Natural killer cell treated with Interleukin-12 subunit alpha and Interleukin-12 subunit beta and Interleukin-15 and Interleukin-18, amount 100 ng/mL, for 72 hours (primary cell): ENCODE measurements at regions not wholly inside any gene's neighbourhood (a gene's known extent, or its start where the extent isn't known, plus 50 kb on each side); places are given as distances from the start of the nearest gene placed in this dataset.

ENCODE experiments used
- ATAC-seq, 2 donors: fragments of 150-1000 bp; cut with Tn5 transposase in 1 of 2; sonication (Bioruptor Pico), chemical (Tn5 transposase) in 1 of 2; 2 replicates each; pipeline ENCODE4 v1.10.0; 2021
- DNase-seq: peaks from one replicate; pipeline ENCODE4 v3.0.0; 2022; ENCODE audit warnings: low spot score
- H3K27ac Mint-ChIP-seq, 2 donors: 1 replicate in 1 of 2; 2 replicates in 1 of 2; pipeline ENCODE4 v1.8.0; 2022; ENCODE audit warnings: mixed read lengths in 2 of 2, mild to moderate bottlenecking in 1 of 2, moderate library complexity in 1 of 2
- H3K27me3 Mint-ChIP-seq, 2 donors: 1 replicate in 1 of 2; 2 replicates in 1 of 2; pipeline ENCODE4 v1.8.0; 2022; ENCODE audit warnings: mixed read lengths in 2 of 2
- H3K36me3 Mint-ChIP-seq: one replicate; pipeline ENCODE4 v1.8.0; 2022; ENCODE audit warnings: mixed read lengths
- H3K4me1 Mint-ChIP-seq, 2 donors: 1 replicate in 1 of 2; 2 replicates in 1 of 2; pipeline ENCODE4 v1.8.0; 2022; ENCODE audit warnings: low read depth in 2 of 2, mixed read lengths in 2 of 2, mild to moderate bottlenecking in 1 of 2
- H3K4me3 Mint-ChIP-seq: one replicate; pipeline ENCODE4 v1.8.0; 2022; ENCODE audit warnings: mixed read lengths
- H3K9me3 Mint-ChIP-seq: 2 replicates; pipeline ENCODE4 v1.8.0; 2022; ENCODE audit warnings: mixed read lengths

DNA sequence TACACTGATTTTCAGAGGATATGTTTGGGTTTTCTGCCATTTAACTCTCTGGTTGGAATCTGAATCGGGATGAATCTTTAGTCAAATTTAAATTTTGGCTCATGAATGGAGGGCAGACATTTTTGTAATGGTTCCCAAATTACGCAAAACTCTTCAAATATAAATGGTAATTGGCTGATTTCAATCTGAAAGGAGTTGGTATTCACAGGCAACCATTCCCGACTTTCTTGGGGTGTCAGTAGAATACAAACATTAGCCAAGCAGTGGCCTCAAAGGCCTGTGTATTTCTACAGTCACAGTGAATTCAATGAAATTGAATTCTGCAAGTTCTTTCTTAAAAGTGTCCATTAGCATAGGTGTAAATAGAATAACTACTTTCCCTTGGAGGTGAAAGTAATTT is 668.8 kb upstream of the PRKX start:
- Mint-ChIP-seq H3K4me3 (no peak overlapping the region), H3K27me3 (no peaks in the 10 kb centered on the region), H3K9me3 (peaks cover 11% of the 10 kb centered on the region), H3K36me3 (no peaks in the 10 kb centered on the region), H3K27ac (no peak overlapping the region), H3K4me1 (no peaks in the 10 kb centered on the region)
- ATAC-seq, result no peak
- no peak for DNase-seq

DNA sequence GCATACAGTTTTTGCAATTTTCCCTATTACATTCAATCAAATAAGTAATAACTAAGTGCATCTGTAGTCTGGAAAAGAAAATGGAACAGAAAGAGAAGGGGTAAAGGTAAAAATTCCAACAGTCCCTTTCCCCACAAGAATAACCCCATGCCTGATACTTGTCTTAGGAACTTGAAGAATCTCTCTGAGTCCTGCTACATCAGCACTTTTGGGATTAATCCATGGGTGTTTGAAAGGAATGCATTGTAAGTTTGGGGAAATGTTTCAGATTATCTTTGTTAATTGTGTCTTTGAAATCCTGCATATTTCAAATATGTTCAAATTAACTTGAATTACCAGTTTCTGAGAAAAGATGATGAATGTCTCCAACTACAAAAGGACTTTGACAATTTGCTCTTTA is 667.3 kb upstream of the PRKX start:
- Mint-ChIP-seq H3K4me3 (no peak overlapping the region), H3K27me3 (no peaks in the 10 kb centered on the region), H3K4me1 (no peaks in the 10 kb centered on the region), H3K36me3 (no peaks in the 10 kb centered on the region), H3K27ac (no peak overlapping the region), H3K9me3 (peaks cover 15% of the 10 kb centered on the region)
- no peak for ATAC-seq
- DNase-seq, result no peak

GRCh38 chrX:4379071-4379470 is 665.6 kb upstream of the PRKX start:
- Mint-ChIP-seq H3K36me3 (no peaks in the 10 kb centered on the region), H3K9me3 (peaks cover 15% of the 10 kb centered on the region), H3K27me3 (no peaks in the 10 kb centered on the region), H3K27ac (no peak overlapping the region), H3K4me3 (no peak overlapping the region), H3K4me1 (no peaks in the 10 kb centered on the region)
- ATAC-seq (no peak), DNase-seq (no peak)

DNA sequence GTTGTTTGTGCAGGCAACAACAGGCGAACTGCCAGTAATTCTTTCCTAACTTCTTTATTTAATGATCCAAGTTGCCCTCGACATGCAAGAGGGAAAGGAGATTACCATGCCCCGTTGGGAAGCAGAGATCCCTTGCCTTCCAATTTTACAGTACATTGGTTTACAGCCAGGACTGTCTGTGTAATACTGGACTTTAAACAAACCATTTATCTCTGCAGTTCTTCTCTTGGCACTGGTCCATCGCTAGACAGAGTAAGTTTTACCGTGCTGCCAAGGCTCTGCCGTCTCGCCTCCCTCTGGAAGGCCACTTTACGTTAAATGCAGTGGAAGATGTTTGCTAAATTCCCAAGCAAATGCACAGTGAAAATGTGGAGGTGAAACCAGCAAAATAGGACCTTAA is 660.3 kb upstream of the PRKX start:
- H3K4me1 Mint-ChIP-seq, result no peaks in the 10 kb centered on the region
- H3K27me3 Mint-ChIP-seq, result no peaks in the 10 kb centered on the region
- ATAC-seq (no peak), DNase-seq (no peak)
- no peaks in the 10 kb centered on the region for H3K36me3 Mint-ChIP-seq
- no peak overlapping the region for H3K27ac Mint-ChIP-seq
- H3K9me3 Mint-ChIP-seq, result peaks cover 20% of the 10 kb centered on the region
- H3K4me3 Mint-ChIP-seq, result no peak overlapping the region

DNA sequence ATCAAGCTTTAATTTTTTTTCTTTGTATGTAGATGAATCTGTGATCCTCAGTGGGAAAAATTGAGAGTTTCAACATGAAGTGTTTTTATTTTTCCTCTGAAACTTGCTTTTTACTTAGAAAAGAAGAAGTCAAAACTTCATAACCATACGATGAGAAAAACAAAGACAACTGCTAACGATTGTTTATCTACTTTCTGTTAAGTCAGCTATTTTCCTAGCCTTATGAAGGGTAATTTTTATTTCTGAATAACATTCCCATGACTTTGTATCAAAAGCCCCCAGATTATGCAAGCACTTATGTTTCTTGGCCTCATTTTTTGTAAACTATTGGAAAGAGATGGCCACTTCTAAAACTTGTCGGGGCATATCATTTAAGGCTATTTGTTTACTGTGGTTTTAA is 645.1 kb upstream of the PRKX start:
- Mint-ChIP-seq H3K9me3 (peaks cover 4% of the 10 kb centered on the region), H3K4me1 (no peaks in the 10 kb centered on the region), H3K27me3 (no peaks in the 10 kb centered on the region), H3K27ac (no peak overlapping the region), H3K36me3 (no peaks in the 10 kb centered on the region), H3K4me3 (no peak overlapping the region)
- no peak for DNase-seq
- ATAC-seq, result no peak

- ATAC-seq (no peak), DNase-seq (no peak)
- no peak overlapping the region for H3K4me3 Mint-ChIP-seq
These were observed 609.5 kb upstream of the PRKX start for GRCh38 chrX:4322916-4323315.

GRCh38 chrX:4320436-4320947 is 607.0 kb upstream of the PRKX start:
- no peak for ATAC-seq
- H3K27me3 Mint-ChIP-seq, result no peaks in the 10 kb centered on the region
- H3K27ac Mint-ChIP-seq, result no peak overlapping the region

More at GRCh38 chrX:4322916-4323315, 609.5 kb upstream of the PRKX start:
- no peak overlapping the region for H3K27ac Mint-ChIP-seq
- no peaks in the 10 kb centered on the region for H3K4me1 Mint-ChIP-seq
- H3K36me3 Mint-ChIP-seq, result no peaks in the 10 kb centered on the region
- no peaks in the 10 kb centered on the region for H3K27me3 Mint-ChIP-seq
- H3K9me3 Mint-ChIP-seq, result no peaks in the 10 kb centered on the region

GRCh38 chrX:4315891-4316290 is 602.4 kb upstream of the PRKX start:
- H3K27me3 Mint-ChIP-seq, result no peaks in the 10 kb centered on the region
- H3K4me1 Mint-ChIP-seq, result no peaks in the 10 kb centered on the region
- peaks cover 15% of the 10 kb centered on the region for H3K9me3 Mint-ChIP-seq
- H3K4me3 Mint-ChIP-seq, result no peak overlapping the region
- H3K27ac Mint-ChIP-seq, result no peak overlapping the region
- ATAC-seq (no peak), DNase-seq (no peak)
- no peaks in the 10 kb centered on the region for H3K36me3 Mint-ChIP-seq

More at GRCh38 chrX:4320436-4320947, 607.0 kb upstream of the PRKX start:
- Mint-ChIP-seq H3K36me3 (no peaks in the 10 kb centered on the region), H3K9me3 (no peaks in the 10 kb centered on the region), H3K4me1 (no peaks in the 10 kb centered on the region), H3K4me3 (no peak overlapping the region)
- DNase-seq, result no peak

DNA sequence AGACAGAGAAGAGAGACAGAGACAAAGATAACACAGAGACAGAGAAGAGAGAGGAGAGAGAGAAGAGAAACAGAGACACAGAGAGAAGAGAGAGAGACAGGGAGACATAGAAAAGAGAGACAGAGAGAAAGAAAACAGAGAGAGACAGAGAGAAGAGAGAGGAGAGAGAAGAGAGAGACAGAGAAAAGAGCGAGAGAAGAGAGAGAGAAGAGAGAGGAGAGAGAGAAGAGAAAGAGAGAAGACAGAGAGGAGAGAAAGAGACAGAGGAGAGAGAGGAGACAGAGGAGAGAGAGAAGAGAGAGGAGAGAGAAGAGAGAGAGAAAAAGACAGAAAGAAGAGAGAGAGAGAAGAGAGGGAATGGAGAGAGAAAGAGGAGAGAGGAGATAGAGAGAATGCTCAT is 601.1 kb upstream of the PRKX start:
- DNase-seq (no peak), ATAC-seq (no peak)
- Mint-ChIP-seq H3K36me3 (no peaks in the 10 kb centered on the region), H3K27me3 (no peaks in the 10 kb centered on the region), H3K27ac (no peak overlapping the region), H3K9me3 (peaks cover 15% of the 10 kb centered on the region), H3K4me3 (no peak overlapping the region), H3K4me1 (no peaks in the 10 kb centered on the region)

GRCh38 chrX:4277122-4277521 is 563.7 kb upstream of the PRKX start:
- no peak for DNase-seq
- no peak overlapping the region for H3K4me3 Mint-ChIP-seq
- no peak overlapping the region for H3K27ac Mint-ChIP-seq
- ATAC-seq, result no peak
- no peaks in the 10 kb centered on the region for H3K9me3 Mint-ChIP-seq
- H3K27me3 Mint-ChIP-seq, result no peaks in the 10 kb centered on the region
- H3K4me1 Mint-ChIP-seq, result no peaks in the 10 kb centered on the region
- no peaks in the 10 kb centered on the region for H3K36me3 Mint-ChIP-seq

DNA sequence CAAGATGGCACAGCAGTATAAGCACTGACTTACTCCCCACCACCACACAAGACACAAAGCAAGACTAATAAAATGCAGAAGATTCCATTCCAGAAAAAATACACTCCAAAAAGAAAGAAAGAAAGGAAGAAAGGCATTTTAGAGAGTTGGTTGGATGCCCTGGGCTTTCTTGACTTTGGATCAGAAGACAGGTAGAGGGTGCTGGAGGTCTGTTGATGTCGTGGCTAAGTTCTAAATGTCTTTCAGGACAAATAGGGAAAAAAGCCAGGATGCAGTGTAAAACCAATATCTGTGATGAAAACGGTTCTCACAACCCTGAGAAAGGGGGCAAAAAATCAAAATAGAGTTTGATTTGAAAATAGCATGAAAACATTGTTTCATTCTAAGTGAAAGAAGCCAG is 555.2 kb upstream of the PRKX start:
- ATAC-seq (no peak), DNase-seq (no peak)
- H3K36me3 Mint-ChIP-seq, result no peaks in the 10 kb centered on the region
- no peaks in the 10 kb centered on the region for H3K9me3 Mint-ChIP-seq
- H3K4me3 Mint-ChIP-seq, result no peak overlapping the region
- no peak overlapping the region for H3K27ac Mint-ChIP-seq
- no peaks in the 10 kb centered on the region for H3K4me1 Mint-ChIP-seq
- no peaks in the 10 kb centered on the region for H3K27me3 Mint-ChIP-seq

- no peaks in the 10 kb centered on the region for H3K4me1 Mint-ChIP-seq
- H3K27ac Mint-ChIP-seq, result no peak overlapping the region
- peaks cover 6% of the 10 kb centered on the region for H3K9me3 Mint-ChIP-seq
- H3K4me3 Mint-ChIP-seq, result no peak overlapping the region
- ATAC-seq (no peak), DNase-seq (no peak)
- no peaks in the 10 kb centered on the region for H3K27me3 Mint-ChIP-seq
- no peaks in the 10 kb centered on the region for H3K36me3 Mint-ChIP-seq
These were observed 551.6 kb upstream of the PRKX start for GRCh38 chrX:4265036-4265435.

DNA sequence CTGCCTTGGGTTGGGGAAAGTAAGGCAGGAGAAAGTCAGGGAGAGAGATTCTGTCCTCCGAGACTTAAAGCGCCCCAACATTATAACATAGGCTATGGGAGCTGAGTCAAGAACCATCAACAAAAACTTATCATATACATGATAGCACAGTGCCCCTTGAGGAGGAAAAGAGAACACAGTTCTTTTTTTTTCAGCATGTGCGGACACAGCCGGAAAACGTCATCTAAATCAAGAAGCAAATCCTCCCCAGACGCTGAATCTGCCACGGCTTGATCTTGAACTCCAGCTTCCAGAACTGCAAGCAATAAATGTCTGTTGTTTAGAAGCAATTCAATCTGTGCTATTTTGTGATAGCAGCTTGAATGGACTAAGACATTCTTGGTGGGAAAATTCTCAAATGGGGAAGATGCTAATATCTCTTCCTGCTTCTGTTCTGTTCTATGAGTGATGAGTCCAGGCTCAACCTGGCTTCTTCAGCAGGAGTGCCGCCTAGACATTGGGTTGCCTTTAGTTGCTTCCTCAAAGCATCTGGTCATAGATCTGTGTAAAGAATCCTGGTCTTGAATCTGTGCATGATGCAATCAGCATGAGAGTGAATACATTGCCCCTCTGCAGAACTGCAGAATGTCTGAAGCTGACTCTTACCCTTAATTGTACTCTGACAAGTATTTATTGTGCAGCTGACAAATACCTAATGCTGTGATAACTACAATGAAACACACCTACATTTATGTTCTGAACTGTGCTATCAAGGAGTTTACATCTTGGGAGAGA is 549.8 kb upstream of the PRKX start:
- Mint-ChIP-seq H3K9me3 (peaks cover 6% of the 10 kb centered on the region), H3K27ac (no peak overlapping the region), H3K36me3 (no peaks in the 10 kb centered on the region), H3K4me3 (no peak overlapping the region), H3K27me3 (no peaks in the 10 kb centered on the region), H3K4me1 (no peaks in the 10 kb centered on the region)
- ATAC-seq (no peak), DNase-seq (no peak)

- Mint-ChIP-seq H3K27me3 (no peaks in the 10 kb centered on the region), H3K9me3 (peaks cover 25% of the 10 kb centered on the region), H3K4me1 (peaks cover 5 to 6% of the 10 kb centered on the region in 2 donors), H3K4me3 (no peak overlapping the region), H3K36me3 (peaks cover 5% of the 10 kb centered on the region), H3K27ac (no peak overlapping the region)
- ATAC-seq (no peak), DNase-seq (no peak)
These were observed 539.6 kb upstream of the PRKX start for GRCh38 chrX:4253092-4253491.

- peaks cover 23% of the 10 kb centered on the region for H3K9me3 Mint-ChIP-seq
- DNase-seq, result no peak
- no peak overlapping the region for H3K4me3 Mint-ChIP-seq
- H3K27me3 Mint-ChIP-seq, result no peaks in the 10 kb centered on the region
- peaks cover 5% of the 10 kb centered on the region for H3K36me3 Mint-ChIP-seq
- no peak overlapping the region for H3K27ac Mint-ChIP-seq
- peaks cover 5 to 6% of the 10 kb centered on the region in 2 donors for H3K4me1 Mint-ChIP-seq
- ATAC-seq, result no peak
These were observed 536.0 kb upstream of the PRKX start for GRCh38 chrX:4249401-4249800.
